Hematopoietic multipotent progenitor cell (in vitro differentiated cells): ENCODE measurements at regions not wholly inside any gene's neighbourhood (a gene's known extent, or its start where the extent isn't known, plus 50 kb on each side); places are given as distances from the start of the nearest gene placed in this dataset.

Experiments used
- DNase-seq, 3 donors: peaks; one replicate each; pipeline ENCODE4 v3.0.0-alpha.2; 2011 to 2015; ENCODE audit warnings: low read depth in 2 of 3, low spot score in 2 of 3

DNA sequence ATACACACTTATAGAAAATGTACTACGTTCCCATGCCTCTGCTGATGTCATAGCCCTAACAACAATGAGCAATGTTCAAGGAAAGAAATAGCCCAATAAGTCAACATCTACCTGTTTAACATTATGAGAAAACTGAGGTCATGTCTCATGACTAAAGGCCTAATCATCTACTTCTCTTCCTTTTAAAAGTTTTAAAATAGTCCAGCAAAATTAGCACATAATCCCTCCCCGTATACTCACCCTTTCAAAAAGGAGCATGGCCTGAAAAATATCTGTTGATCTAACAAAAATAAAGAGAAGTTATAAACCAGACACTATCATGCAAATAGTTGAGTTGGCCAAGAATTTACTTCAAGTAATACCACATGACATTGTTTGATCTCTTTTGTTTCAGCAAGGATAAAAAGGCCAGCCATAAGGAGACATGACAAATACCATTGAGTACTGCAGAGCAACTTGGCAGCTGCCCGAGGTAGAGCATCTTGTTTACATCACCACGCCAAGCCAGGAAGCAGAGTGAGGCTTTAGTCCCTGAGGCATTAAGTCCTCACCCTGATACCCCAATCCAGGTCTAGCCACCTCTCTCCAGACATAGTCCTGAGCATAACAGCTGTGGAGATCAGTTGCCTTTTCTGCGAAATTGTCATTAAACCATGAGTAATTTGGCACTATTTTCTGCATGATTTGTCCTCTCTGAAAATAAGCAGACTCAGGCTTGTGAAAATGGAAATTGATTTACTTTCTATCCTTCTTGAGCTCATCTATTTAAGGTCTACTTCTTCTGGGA, 137.4 kb upstream of the ETAA1 start:
- no peak for DNase-seq

DNA sequence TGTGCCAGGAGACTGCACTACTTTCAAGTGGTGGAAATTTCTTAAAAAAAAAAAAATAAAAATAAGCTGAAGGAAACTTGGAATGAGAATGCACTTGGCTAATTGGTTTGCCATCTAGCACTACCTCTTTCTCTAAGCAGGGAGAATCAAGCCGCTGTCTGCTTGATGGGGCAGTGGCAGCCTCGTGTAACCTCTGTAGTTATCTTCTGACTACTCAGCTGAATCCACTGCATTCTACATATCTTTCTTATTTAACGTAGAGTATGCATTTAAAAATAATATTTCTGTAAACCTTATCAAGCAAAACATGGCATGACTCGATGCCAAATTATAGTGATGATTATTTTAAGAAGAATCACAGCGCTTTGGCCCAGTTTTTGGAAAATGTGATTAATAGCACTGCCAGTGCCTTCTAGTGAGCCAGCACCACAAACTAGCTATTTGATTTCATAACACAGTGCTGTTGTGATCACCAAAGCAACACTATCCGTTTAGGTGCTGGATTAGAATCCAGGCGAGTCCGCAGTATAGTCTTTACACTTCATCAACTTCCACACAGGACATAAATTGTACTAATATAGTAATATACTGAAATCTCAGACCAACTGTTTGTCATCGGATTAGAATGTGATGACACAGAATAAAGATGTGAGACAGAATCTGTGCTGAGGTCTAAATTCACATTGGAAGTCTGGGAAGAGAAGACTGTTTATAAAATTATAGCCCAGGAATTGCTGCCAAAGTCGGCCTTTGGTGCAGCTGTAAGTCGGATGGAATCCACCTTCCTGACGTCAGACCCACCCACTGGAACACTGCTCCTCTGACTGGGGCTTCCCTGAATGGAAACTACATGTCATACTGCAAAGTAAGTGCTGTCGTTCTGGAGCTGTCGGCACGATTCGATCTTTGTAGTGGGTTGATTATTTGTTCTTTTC, 136.5 kb upstream of the ETAA1 start:
- DNase-seq = no peak

DNA sequence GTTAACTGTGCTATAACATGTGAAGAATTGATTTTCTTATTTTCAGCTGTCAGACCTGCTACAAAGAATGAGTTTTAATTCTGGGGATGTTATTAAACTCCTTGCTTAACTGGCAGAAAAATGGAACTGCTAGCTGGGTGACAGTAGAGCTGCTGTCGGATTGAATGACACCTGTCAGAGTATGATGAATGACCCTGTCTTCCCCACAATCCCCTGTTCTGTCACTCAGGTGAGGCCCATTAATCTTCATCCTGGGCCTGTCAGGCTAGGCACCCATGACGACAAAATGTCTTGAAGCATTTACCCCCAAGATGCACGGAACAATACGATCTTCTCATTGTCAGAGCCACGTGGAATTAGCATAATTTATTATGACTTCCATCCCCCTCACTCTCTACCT, 129.9 kb upstream of the ETAA1 start:
- no peak for DNase-seq

DNA sequence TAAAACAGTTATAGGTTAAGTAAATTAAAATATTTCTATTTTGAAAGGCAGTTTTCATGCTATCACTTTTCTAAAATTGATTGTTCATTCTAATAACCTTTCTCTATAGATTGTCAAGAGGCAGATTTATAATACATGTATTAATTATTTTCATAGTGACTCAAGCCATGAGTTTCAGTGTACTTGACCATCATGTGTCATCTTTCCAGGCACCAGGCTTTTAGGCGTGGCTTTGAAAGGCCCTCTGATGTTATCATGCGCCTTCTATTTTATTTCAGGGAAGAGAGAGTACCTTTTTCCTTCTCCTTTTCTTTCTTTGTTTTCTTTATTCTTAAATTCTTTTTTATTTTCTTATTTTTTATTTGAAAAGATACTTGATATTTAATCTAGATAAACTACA, 128.3 kb upstream of the ETAA1 start:
- no peak for DNase-seq

- DNase-seq = no peak
These were observed 124.9 kb upstream of the ETAA1 start for GRCh38 chr2:67272195-67272594.

DNA sequence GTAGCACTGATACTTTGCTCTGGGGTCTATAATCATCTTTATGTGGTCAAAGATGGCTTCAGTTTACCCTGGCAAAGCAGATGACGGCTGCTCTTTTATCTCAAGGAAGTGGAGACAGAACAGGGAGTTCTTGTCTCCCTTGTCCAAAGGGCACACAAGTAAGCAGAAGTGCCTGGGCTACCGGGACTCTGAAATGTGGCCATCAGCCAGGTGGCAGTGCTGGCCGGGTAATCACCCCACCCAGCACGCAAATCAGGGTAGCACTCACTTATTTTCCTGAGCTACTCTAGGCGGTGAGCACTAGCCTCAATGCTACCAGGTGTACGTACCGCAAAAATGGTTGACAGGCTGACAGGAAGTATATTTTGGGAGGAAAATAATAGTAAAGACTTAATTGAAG, 119.7 kb upstream of the ETAA1 start:
- DNase-seq = no peak

GRCh38 chr2:67281101-67281500, 116.0 kb upstream of the ETAA1 start:
- DNase-seq = no peak

- no peak for DNase-seq
These were observed 113.5 kb upstream of the ETAA1 start for GRCh38 chr2:67283641-67284040.

DNA sequence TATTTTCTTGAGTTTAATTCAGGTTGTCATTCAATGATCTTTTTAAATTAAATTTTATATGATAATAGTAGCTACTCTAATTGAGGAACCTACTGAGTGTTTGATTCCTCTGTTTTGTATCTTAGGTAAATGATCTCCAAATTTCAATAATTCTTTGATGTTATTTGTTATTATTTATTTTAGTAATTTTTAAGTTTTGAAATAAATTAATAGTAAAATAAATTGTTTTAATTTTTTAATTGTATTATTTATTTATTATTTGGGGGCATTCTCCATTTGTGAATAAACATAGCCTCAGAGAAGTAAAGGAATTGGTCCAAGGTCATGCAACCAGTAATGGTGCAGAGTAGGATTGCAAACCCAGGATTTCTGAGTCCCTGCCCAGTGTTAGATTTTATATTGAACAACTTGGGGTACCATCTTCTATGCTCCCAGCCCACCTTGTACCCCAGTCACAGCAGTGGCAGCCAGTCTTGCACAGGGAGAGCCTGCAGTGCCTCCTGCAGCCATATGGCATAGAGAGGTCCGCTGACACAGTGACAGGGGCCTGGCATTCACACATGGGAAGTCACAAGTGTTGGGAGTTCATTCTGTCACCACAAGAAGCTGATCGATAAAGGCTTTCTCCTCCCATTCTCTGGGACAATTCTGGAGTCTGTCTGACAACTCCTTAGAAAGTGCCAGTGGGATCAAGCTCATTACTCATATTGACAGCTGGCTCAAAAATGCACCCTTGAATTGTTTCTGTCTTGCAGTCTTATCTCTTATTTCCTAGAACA, 110.0 kb upstream of the ETAA1 start:
- no peak for DNase-seq

DNA sequence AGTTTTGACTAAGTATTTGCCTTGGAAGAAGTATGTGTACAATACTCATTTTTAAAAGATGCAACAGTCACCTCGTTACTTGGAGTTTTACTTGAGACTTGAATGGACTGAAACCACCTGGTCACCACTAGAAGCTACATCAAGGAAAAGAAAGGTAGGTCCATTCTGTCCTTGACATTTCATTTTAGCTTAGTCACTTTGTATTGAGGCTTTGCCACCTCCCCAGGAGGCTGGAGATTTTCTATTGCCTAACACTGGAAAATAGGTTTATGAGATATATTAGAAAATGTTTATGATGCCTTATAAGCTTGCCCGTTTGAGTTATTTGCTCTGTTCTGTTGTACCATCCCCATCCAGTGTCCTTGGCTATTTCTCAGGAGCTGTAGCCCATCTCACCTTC, 107.9 kb upstream of the ETAA1 start:
- no peak for DNase-seq

- no peak for DNase-seq
These were observed 107.2 kb upstream of the ETAA1 start for GRCh38 chr2:67289921-67290371.

DNA sequence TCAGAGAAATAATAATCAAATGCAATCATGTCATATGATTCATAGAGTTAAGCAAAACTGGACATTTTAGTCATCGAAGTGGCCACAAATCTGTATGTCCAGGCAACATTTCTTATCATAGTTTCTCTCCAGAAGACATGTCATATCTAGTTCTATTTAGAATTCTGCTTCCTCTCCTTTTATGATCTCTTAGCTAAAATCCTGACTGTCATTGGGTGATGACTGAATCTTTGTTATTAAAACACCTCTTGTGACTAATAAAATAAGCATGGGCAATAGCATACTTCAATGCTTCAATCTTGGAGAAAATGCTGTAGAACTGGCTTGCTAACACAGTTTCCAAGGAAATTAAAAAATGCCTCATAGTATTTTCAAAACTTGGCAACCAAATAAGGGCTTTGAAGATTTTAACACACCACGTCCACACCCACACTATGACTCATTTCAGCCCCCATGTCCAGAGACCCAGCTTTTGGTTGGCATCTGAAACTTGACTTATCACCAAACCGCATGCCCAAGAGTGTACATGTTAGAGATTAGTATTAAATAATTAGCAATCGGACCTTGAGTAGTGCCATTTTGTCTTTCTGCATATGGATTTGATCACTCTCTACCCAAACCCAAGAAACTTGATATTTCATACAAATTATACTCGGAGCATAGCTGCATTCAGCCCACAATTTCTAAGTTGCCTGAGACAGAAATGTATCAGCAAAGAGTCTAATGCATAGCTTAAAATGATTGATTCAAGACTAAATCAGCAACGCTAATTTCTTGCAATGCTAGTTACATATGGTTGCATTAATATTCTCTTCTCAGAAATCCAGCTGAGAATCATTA, 106.5 kb upstream of the ETAA1 start:
- no peak for DNase-seq

GRCh38 chr2:67294218-67294617, 102.9 kb upstream of the ETAA1 start:
- DNase-seq = no peak

- no peak for DNase-seq
These were observed 101.7 kb upstream of the ETAA1 start for GRCh38 chr2:67295406-67295805.

GRCh38 chr2:67295851-67296250, 101.3 kb upstream of the ETAA1 start:
- DNase-seq = no peak

DNA sequence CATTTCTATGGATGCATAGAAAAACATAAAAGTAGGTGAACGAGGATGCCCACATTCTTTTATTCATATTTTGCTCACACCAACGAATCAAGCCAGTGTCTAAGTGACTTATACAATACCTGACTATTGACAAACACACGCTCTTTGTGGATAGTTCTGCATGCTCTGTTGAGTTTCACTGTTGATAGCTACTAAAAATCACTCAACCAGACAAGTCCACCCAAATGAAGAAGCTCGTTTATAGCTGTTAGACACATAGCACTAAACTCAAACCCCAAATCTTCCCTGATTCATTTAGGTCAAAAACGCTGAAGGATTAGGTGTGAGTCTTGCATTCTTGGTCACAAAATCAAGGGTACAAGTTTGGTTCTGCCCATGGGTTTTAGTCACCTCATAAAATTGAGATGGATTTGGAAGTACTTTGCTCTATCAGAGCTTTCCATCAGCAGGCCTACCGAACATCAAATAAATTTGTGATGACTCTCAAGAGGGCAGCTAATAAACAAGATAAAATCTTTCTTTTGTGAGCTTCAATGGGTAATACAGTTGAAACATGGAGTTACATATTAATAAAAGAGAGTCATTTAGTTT, 92.7 kb upstream of the ETAA1 start:
- DNase-seq = no peak

DNA sequence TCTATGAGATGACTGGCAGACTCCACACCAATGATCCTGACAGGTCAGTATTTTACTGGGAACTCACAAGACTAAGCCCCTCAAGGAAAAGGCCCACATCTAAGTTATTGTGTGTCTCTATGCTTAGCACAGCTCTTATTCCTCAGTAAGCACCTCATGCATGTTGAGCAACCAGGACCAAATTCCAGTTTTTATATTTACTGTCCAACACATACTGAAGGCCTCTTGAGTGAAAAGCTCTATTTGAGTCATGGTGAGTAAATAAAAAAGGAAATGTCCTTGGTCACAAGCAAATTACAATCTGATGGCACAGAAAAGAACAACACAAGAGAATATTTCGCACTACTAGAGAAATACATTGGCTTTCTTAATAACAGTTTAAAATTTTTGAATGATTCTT, 87.9 kb upstream of the ETAA1 start:
- DNase-seq = no peak

DNA sequence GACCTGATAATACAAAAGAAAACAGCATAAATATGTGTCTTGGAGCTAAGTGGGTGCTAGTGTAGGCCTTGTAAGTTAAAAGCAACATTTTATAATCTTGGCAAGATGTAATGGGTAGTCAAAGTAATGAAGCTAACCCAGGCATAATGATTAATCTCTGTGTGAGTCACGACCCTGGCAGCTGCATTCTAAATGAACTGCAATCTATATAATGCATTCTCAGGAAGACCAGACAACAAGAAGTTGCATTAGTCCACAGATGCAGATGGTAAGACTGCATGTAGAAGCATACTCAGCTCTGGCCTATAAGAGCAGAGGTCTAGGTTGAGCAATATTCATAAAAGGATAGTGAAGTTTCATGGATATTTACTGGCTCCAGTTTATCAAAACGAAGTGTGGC, 85.6 kb upstream of the ETAA1 start:
- DNase-seq = no peak

- no peak for DNase-seq
These were observed 84.3 kb upstream of the ETAA1 start for GRCh38 chr2:67312871-67313270.

DNA sequence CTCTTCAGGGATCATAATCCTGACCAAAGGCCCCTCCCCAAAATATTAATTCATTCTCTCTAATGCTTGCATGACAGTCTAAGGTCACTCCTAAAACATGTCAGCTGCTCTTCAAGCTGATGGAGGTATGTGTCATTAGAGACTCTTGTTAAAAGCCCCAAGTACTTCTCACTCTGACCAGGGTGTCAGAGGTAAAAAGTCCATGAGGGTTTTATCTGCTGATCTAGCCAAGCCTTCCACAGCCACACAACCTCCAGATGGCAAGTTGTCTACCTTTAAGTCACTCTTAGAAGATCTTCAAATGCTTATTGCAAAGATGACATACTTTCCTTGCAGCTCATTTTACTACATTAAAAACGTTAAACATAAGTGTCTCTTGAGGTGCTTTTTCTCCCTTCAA, 83.6 kb upstream of the ETAA1 start:
- DNase-seq = no peak
